DOHH2 (cell line): ENCODE measurements at regions not wholly inside any gene's neighbourhood (a gene's known extent, or its start where the extent isn't known, plus 50 kb on each side); places are given as distances from the start of the nearest gene placed in this dataset.

Source experiments
- H3F3A ChIP-seq: fragments of 200-600 bp; sonication (generic), shearing (Covaris generic); 2 replicates; pipeline ENCODE4 v1.6.0; 2016; ENCODE audit warnings: antibody characterized with exemption, mild to moderate bottlenecking; ENCODE audit not compliant: control insufficient read depth, insufficient read depth
- H3K27ac ChIP-seq: fragments of 200-600 bp; sonication (generic); 2 replicates; pipeline ENCODE4 v1.5.1; 2014; ENCODE audit warnings: low read depth, mild to moderate bottlenecking, low read length, moderate library complexity
- H3K27me3 ChIP-seq: fragments of 200-600 bp; sonication (generic); 2 replicates; pipeline ENCODE4 v1.6.1; 2014; ENCODE audit warnings: mild to moderate bottlenecking, low read length, mixed read lengths; ENCODE audit not compliant: control insufficient read depth
- H3K36me3 ChIP-seq: fragments of 200-600 bp; sonication (generic); 2 replicates; pipeline ENCODE4 v1.6.1; 2014; ENCODE audit warnings: mild to moderate bottlenecking, low read length, moderate library complexity, mixed read lengths; ENCODE audit not compliant: control insufficient read depth
- H3K4me1 ChIP-seq: fragments of 200-600 bp; sonication (generic); 2 replicates; pipeline ENCODE4 v1.6.1; 2014; ENCODE audit warnings: mild to moderate bottlenecking, low read length, mixed read lengths; ENCODE audit not compliant: control insufficient read depth
- H3K4me2 ChIP-seq: fragments of 200-600 bp; sonication (generic); 2 replicates; pipeline ENCODE4 v1.6.0; 2014; ENCODE audit warnings: mild to moderate bottlenecking, low read length, moderate library complexity
- H3K4me3 ChIP-seq: fragments of 200-600 bp; sonication (generic); 2 replicates; pipeline ENCODE4 v1.5.1; 2014; ENCODE audit warnings: mild to moderate bottlenecking, low read length, mixed read lengths
- H3K79me2 ChIP-seq: fragments of 200-600 bp; sonication (generic); 2 replicates; pipeline ENCODE4 v1.6.1; 2014; ENCODE audit warnings: mild to moderate bottlenecking, low read length, mixed read lengths; ENCODE audit not compliant: control insufficient read depth
- H3K9me2 ChIP-seq: fragments of 200-600 bp; sonication (generic); replicated peaks from 2 replicates; pipeline ENCODE4 v1.6.1; 2014; ENCODE audit warnings: mild to moderate bottlenecking, low read length, mixed read lengths; ENCODE audit not compliant: control insufficient read depth
- H3K9me3 ChIP-seq: fragments of 200-600 bp; sonication (generic); 2 replicates; pipeline ENCODE4 v1.6.1; 2014; ENCODE audit warnings: antibody characterized with exemption, low read length, mixed read lengths; ENCODE audit not compliant: control insufficient read depth, insufficient read depth
- H4K20me1 ChIP-seq: fragments of 200-600 bp; sonication (generic); 2 replicates; pipeline ENCODE4 v1.6.0; 2014; ENCODE audit warnings: low read depth, mild to moderate bottlenecking, antibody characterized with exemption, low read length, moderate library complexity; ENCODE audit not compliant: control insufficient read depth, insufficient read depth
- CTCF ChIP-seq: fragments of 200-600 bp; sonication (generic); IDR thresholded peaks from one replicate; pipeline ENCODE4 v1.5.1; 2014; ENCODE audit warnings: antibody characterized with exemption, mild to moderate bottlenecking, low read depth, low read length; ENCODE audit not compliant: poor library complexity, severe bottlenecking
- EZH2phosphoT487 ChIP-seq: fragments of 200-600 bp; sonication (generic); IDR thresholded peaks from 2 replicates; pipeline ENCODE4 v1.6.1; 2017; ENCODE audit warnings: borderline replicate concordance, mild to moderate bottlenecking, antibody characterized with exemption, low read length, moderate library complexity, mixed read lengths

DNA sequence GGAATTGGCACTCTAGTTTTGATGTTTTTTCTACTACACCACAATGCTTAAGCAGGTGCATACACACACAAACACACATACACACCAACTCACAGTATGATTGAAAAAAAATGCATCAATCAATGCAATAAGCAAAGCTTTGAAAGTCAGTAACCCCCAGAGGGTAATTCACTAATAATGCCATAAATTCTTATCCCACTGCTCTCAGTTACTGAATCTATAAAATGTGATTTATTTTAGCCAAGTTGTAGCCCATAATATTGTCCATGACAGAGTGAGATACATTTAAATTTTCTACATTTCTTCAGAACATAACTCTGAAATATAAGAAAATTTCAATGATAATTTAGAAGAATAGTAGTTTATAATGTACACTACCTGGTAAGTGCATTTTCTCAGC, 87.9 kb downstream of the LIG4 start:
- Histone ChIP-seq H3K36me3 (no peaks in the 10 kb centered on the region), H3K27ac (no peak overlapping the region), H3F3A (no peaks in the 10 kb centered on the region), H4K20me1 (no peaks in the 10 kb centered on the region), H3K4me3 (no peak overlapping the region), H3K27me3 (no peaks in the 10 kb centered on the region), H3K4me2 (no peak overlapping the region), H3K4me1 (no peaks in the 10 kb centered on the region), H3K9me3 (no peaks in the 10 kb centered on the region), H3K9me2 (no peaks in the 10 kb centered on the region), H3K79me2 (no peaks in the 10 kb centered on the region)
- TF ChIP-seq EZH2phosphoT487 (no peak), CTCF (no peak)

DNA sequence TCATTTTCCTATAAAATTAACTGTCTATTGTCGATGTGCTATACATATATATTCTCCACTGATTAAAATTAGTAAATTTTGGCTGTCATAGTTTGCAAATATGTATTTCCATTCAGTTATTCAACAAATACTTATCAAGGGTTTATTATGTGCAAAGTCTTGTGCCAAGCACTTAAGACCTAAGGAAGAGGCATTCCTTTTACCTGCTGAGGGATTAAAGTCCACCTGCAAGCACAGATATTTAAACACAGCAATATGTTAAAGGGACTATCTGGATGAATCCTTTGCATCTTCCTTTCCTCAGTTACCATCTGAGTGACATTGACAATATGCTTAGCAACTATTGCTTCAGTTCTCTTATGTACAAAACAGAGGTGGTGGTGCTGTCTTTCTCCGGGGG, 89.3 kb downstream of the LIG4 start:
- H3K36me3 ChIP-seq, result no peaks in the 10 kb centered on the region
- no peaks in the 10 kb centered on the region for H3K9me2 ChIP-seq
- no peaks in the 10 kb centered on the region for H4K20me1 ChIP-seq
- no peaks in the 10 kb centered on the region for H3F3A ChIP-seq
- TF ChIP-seq EZH2phosphoT487, result no peak
- no peak for TF ChIP-seq CTCF
- H3K4me2 ChIP-seq, result no peak overlapping the region
- H3K27ac ChIP-seq, result no peak overlapping the region
- H3K9me3 ChIP-seq, result no peaks in the 10 kb centered on the region
- H3K4me1 ChIP-seq, result no peaks in the 10 kb centered on the region
- no peaks in the 10 kb centered on the region for H3K79me2 ChIP-seq
- no peaks in the 10 kb centered on the region for H3K27me3 ChIP-seq
- H3K4me3 ChIP-seq, result no peak overlapping the region

DNA sequence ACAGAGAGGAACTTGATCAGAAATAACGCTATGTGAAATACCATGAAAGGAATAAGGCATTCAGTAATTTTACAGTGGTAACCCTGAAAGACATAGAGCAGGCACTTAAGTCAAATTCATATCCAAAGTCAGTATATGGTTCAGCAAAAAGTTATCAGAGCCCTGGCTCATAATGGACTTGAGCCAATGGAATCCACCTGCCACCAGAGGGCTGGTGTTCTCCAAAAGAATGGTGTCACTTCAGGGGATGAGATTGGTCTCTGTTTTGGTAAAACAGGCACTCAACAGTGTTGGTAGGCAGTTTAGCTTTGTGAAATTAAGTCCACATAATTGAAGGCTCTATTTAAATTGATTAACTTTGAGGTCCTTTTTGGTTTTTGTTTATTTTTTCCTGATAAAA, 93.9 kb downstream of the LIG4 start:
- no peaks in the 10 kb centered on the region for H3K79me2 ChIP-seq
- TF ChIP-seq EZH2phosphoT487, result no peak
- no peak for TF ChIP-seq CTCF
- no peaks in the 10 kb centered on the region for H4K20me1 ChIP-seq
- H3K36me3 ChIP-seq, result no peaks in the 10 kb centered on the region
- no peak overlapping the region for H3K4me3 ChIP-seq
- H3K27ac ChIP-seq, result no peak overlapping the region
- H3K9me2 ChIP-seq, result no peaks in the 10 kb centered on the region
- no peaks in the 10 kb centered on the region for H3K27me3 ChIP-seq
- H3K4me1 ChIP-seq, result no peaks in the 10 kb centered on the region
- H3K9me3 ChIP-seq, result no peaks in the 10 kb centered on the region
- no peaks in the 10 kb centered on the region for H3F3A ChIP-seq
- H3K4me2 ChIP-seq, result no peak overlapping the region

DNA sequence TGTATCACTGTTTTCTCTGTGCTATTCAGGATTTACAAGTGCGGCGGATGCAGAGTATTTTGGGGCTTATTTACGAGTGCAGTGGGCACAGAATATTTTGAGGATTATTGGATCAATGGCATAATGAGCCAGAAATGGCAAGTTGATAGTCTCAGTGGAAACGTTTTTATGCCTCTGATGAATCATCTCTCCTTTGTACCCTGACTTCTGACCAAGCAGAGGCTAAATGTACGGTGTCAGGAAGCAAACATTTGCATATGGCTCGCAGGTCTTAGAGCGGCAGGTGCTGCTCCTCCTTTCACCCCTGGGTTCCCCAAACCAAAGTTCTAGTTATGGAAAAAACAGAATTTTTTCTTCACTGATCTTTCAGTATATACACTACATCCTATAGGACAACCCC, 94.5 kb downstream of the LIG4 start:
- no peaks in the 10 kb centered on the region for H3F3A ChIP-seq
- TF ChIP-seq CTCF (no peak), EZH2phosphoT487 (no peak)
- no peak overlapping the region for H3K4me2 ChIP-seq
- no peaks in the 10 kb centered on the region for H4K20me1 ChIP-seq
- H3K4me1 ChIP-seq, result no peaks in the 10 kb centered on the region
- H3K79me2 ChIP-seq, result no peaks in the 10 kb centered on the region
- no peaks in the 10 kb centered on the region for H3K27me3 ChIP-seq
- H3K4me3 ChIP-seq, result no peak overlapping the region
- no peaks in the 10 kb centered on the region for H3K9me2 ChIP-seq
- H3K27ac ChIP-seq, result no peak overlapping the region
- H3K9me3 ChIP-seq, result no peaks in the 10 kb centered on the region
- H3K36me3 ChIP-seq, result no peaks in the 10 kb centered on the region
